HEK293 (cell line): ENCODE measurements at regions not wholly inside any gene's neighbourhood (a gene's known extent, or its start where the extent isn't known, plus 50 kb on each side); places are given as distances from the start of the nearest gene placed in this dataset.

Source experiments
- CTCF ChIA-PET: fragments of 350-600 bp; formaldehyde crosslinking; extraction: SDS; loops from one replicate; lab custom pipeline; 2021; ENCODE audit warnings: antibody characterized with exemption; lab: Yijun Ruan, JAX
- POLR2A ChIA-PET: fragments of 300-600 bp; formaldehyde crosslinking; extraction: SDS; loops from one replicate; lab custom pipeline; 2020; ENCODE audit warnings: antibody characterized with exemption, inconsistent platforms; lab: Yijun Ruan, JAX
- H3K27ac ChIP-seq: fragments of 200-500 bp; sonication (Bioruptor generic); 2 replicates; pipeline ENCODE4 v1.5.1; 2014; ENCODE audit warnings: low read depth, low read length, control low read depth, inconsistent platforms; ENCODE audit errors: extremely low read depth
- H3K36me3 ChIP-seq, 2 experiments: fragments of 200-500 bp in 1 of 2; sonication (Bioruptor generic) in 1 of 2; 1 replicate in 1 of 2; 2 replicates in 1 of 2; pipeline ENCODE4 v1.5.1; 2014 to 2017; ENCODE audit warnings: inconsistent platforms in 2 of 2, low read length in 2 of 2; ENCODE audit not compliant: control insufficient read depth in 2 of 2, insufficient read depth in 1 of 2
- H3K4me1 ChIP-seq: fragments of 200-500 bp; sonication (Bioruptor generic); 2 replicates; pipeline ENCODE4 v1.5.1; 2014; ENCODE audit warnings: mild to moderate bottlenecking, low read length, inconsistent platforms; ENCODE audit not compliant: control insufficient read depth, insufficient read depth
- H3K4me3 ChIP-seq: 2 replicates; pipeline ENCODE4 v1.5.1; 2011; ENCODE audit warnings: low read depth, mild to moderate bottlenecking, control low read depth, low read length, moderate library complexity
- H3K9me3 ChIP-seq: fragments of 200-500 bp; sonication (Bioruptor generic); 2 replicates; pipeline ENCODE4 v1.5.1; 2014; ENCODE audit warnings: low read depth, low read length, inconsistent platforms; ENCODE audit not compliant: control insufficient read depth, insufficient read depth
- ATF2 ChIP-seq: fragments of 450-650 bp; formaldehyde crosslinking; IDR thresholded peaks from 2 replicates; pipeline ENCODE4 v1.5.1; 2016; ENCODE audit warnings: missing biosample characterization, missing genetic modification characterization, low read depth
- BCL11B ChIP-seq: fragments of 450-650 bp; formaldehyde crosslinking; IDR thresholded peaks from 2 replicates; pipeline ENCODE4 v1.5.1; 2016; ENCODE audit warnings: low read depth, missing biosample characterization, missing genetic modification characterization
- HOXC10 ChIP-seq: sonication (generic); formaldehyde crosslinking; IDR thresholded peaks from 2 replicates; pipeline ENCODE4 v1.8.1; 2023; ENCODE audit warnings: mild to moderate bottlenecking, missing genetic modification reagents
- PBX3 ChIP-seq: sonication (generic); formaldehyde crosslinking; IDR thresholded peaks from 2 replicates; pipeline ENCODE4 v1.8.1; 2022; ENCODE audit warnings: mild to moderate bottlenecking, moderate library complexity, missing genetic modification reagents
- YY2 ChIP-seq: fragments of 450-650 bp; formaldehyde crosslinking; IDR thresholded peaks from 2 replicates; pipeline ENCODE4 v1.5.1; 2016; ENCODE audit warnings: missing biosample characterization, missing genetic modification characterization
- ZFHX2 ChIP-seq: fragments of 450-650 bp; formaldehyde crosslinking; conservative IDR thresholded peaks from 2 replicates; pipeline ENCODE4 v1.5.1; 2016; ENCODE audit warnings: missing biosample characterization, missing genetic modification characterization
- ZFP37 ChIP-seq: fragments of 450-650 bp; formaldehyde crosslinking; IDR thresholded peaks from 2 replicates; pipeline ENCODE4 v1.5.1; 2016; ENCODE audit warnings: missing biosample characterization, missing genetic modification characterization
- ZNF10 ChIP-seq: fragments of 450-650 bp; formaldehyde crosslinking; IDR thresholded peaks from 2 replicates; pipeline ENCODE4 v1.5.1; 2017; ENCODE audit warnings: missing biosample characterization, missing genetic modification characterization
- ZNF121 ChIP-seq: fragments of 450-650 bp; formaldehyde crosslinking; IDR thresholded peaks from 2 replicates; pipeline ENCODE4 v1.5.1; 2016; ENCODE audit warnings: missing biosample characterization, missing genetic modification characterization
- ZNF155 ChIP-seq: fragments of 450-650 bp; formaldehyde crosslinking; IDR thresholded peaks from 2 replicates; pipeline ENCODE4 v1.5.1; 2016; ENCODE audit warnings: missing biosample characterization, missing genetic modification characterization
- ZNF16 ChIP-seq: fragments of 450-650 bp; formaldehyde crosslinking; IDR thresholded peaks from 2 replicates; pipeline ENCODE4 v1.5.1; 2016; ENCODE audit warnings: low read depth, missing biosample characterization, missing genetic modification characterization
- ZNF221 ChIP-seq: fragments of 450-650 bp; formaldehyde crosslinking; IDR thresholded peaks from 2 replicates; pipeline ENCODE4 v1.5.1; 2017; ENCODE audit warnings: missing biosample characterization, missing genetic modification characterization, borderline replicate concordance
- ZNF48 ChIP-seq: fragments of 450-650 bp; formaldehyde crosslinking; IDR thresholded peaks from 2 replicates; pipeline ENCODE4 v1.5.1; 2016; ENCODE audit warnings: missing biosample characterization, missing genetic modification characterization
- ZNF514 ChIP-seq: fragments of 450-650 bp; formaldehyde crosslinking; IDR thresholded peaks from 2 replicates; pipeline ENCODE4 v1.5.1; 2016; ENCODE audit warnings: missing biosample characterization, missing genetic modification characterization
- ZNF518A ChIP-seq: fragments of 450-650 bp; formaldehyde crosslinking; conservative IDR thresholded peaks from 2 replicates; pipeline ENCODE4 v1.5.1; 2016; ENCODE audit warnings: low read depth, missing biosample characterization, missing genetic modification characterization
- ZNF529 ChIP-seq: fragments of 450-650 bp; formaldehyde crosslinking; IDR thresholded peaks from 2 replicates; pipeline ENCODE4 v1.5.1; 2017; ENCODE audit warnings: missing genetic modification characterization, missing biosample characterization; ENCODE audit not compliant: insufficient replicate concordance
- ZNF626 ChIP-seq: fragments of 450-650 bp; sonication (Bioruptor Pico); formaldehyde crosslinking; IDR thresholded peaks from 2 replicates; pipeline ENCODE4 v1.5.1; 2018; ENCODE audit warnings: missing biosample characterization, missing genetic modification characterization, inconsistent platforms
- ZNF747 ChIP-seq: fragments of 450-650 bp; formaldehyde crosslinking; IDR thresholded peaks from 2 replicates; pipeline ENCODE4 v1.5.1; 2016; ENCODE audit warnings: missing biosample characterization, missing genetic modification characterization
- ZNF785 ChIP-seq: fragments of 450-650 bp; formaldehyde crosslinking; IDR thresholded peaks from 2 replicates; pipeline ENCODE4 v1.5.1; 2016; ENCODE audit warnings: missing biosample characterization, missing genetic modification characterization
- ZNF837 ChIP-seq: fragments of 450-650 bp; formaldehyde crosslinking; IDR thresholded peaks from 2 replicates; pipeline ENCODE4 v1.5.1; 2016; ENCODE audit warnings: missing biosample characterization, missing genetic modification characterization
- ZSCAN23 ChIP-seq: fragments of 450-650 bp; formaldehyde crosslinking; IDR thresholded peaks from 2 replicates; pipeline ENCODE4 v1.5.1; 2016; ENCODE audit warnings: missing biosample characterization, missing genetic modification characterization
- TF ChIP-seq, protein P1 (sequence below): fragments of 450-650 bp; formaldehyde crosslinking; IDR thresholded peaks from 2 replicates; pipeline ENCODE4 v1.5.1; 2017; ENCODE audit warnings: missing biosample characterization, missing genetic modification characterization
- TF ChIP-seq, protein P2 (sequence below): fragments of 450-650 bp; formaldehyde crosslinking; IDR thresholded peaks from 2 replicates; pipeline ENCODE4 v1.5.1; 2016; ENCODE audit warnings: missing biosample characterization, missing genetic modification characterization

- Histone ChIP-seq H3K36me3 (no peaks in the 10 kb centered on the region), H3K4me1 (no peaks in the 10 kb centered on the region), H3K4me3 (no peak overlapping the region), H3K27ac (no peak overlapping the region), H3K9me3 (no peaks in the 10 kb centered on the region)
- CTCF ChIA-PET = no interaction called here
- POLR2A ChIA-PET = no interaction called here
- TF ChIP-seq ZFP37 (tag by site-specific recombination) (no peak), ZNF514 (tag by site-specific recombination) (no peak), ZNF10 (tag by site-specific recombination) (no peak), YY2 (tag by site-specific recombination) (no peak), ZNF747 (no peak)
Measured at GRCh38 chr16:58937661-58938060, 203.5 kb upstream of the GOT2 start.

GRCh38 chr16:58933186-58933585 lies 199.1 kb upstream of the GOT2 start:
- CTCF ChIA-PET = no interaction called here
- Histone ChIP-seq H3K9me3 (no peaks in the 10 kb centered on the region), H3K36me3 (no peaks in the 10 kb centered on the region), H3K4me3 (no peak overlapping the region)
- TF ChIP-seq ZNF837 (tag by site-specific recombination) (no peak), ZFHX2 (tag by site-specific recombination) (no peak), ZNF221 (tag by site-specific recombination) (no peak), ZNF48 (no peak), ZNF518A (tag by site-specific recombination) (no peak), ZNF155 (tag by site-specific recombination) (no peak), ZNF785 (tag by site-specific recombination) (no peak), ZNF529 (tag by site-specific recombination) (no peak), ZNF626 (no peak), HOXC10 (CRISPR knock-in tag) (no peak), ZNF121 (tag by site-specific recombination) (no peak)
- TF ChIP-seq, protein P1, sequence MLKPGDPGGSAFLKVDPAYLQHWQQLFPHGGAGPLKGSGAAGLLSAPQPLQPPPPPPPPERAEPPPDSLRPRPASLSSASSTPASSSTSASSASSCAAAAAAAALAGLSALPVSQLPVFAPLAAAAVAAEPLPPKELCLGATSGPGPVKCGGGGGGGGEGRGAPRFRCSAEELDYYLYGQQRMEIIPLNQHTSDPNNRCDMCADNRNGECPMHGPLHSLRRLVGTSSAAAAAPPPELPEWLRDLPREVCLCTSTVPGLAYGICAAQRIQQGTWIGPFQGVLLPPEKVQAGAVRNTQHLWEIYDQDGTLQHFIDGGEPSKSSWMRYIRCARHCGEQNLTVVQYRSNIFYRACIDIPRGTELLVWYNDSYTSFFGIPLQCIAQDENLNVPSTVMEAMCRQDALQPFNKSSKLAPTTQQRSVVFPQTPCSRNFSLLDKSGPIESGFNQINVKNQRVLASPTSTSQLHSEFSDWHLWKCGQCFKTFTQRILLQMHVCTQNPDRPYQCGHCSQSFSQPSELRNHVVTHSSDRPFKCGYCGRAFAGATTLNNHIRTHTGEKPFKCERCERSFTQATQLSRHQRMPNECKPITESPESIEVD (tag by site-specific recombination) = no peak
- TF ChIP-seq, all 188 proteins: peak for 0
- H3K4me1 ChIP-seq = no peaks in the 10 kb centered on the region
- POLR2A ChIA-PET = no interaction called here
- H3K27ac ChIP-seq = no peak overlapping the region

GRCh38 chr16:58931436-58931835 lies 197.3 kb upstream of the GOT2 start:
- Histone ChIP-seq H3K36me3 (no peaks in the 10 kb centered on the region), H3K4me1 (no peaks in the 10 kb centered on the region), H3K4me3 (no peak overlapping the region), H3K27ac (no peak overlapping the region), H3K9me3 (no peaks in the 10 kb centered on the region)
- CTCF ChIA-PET = interaction anchor here (0.7 kb wide), 1 partner anchor 9 kb away, joined by 6 read pairs; no protein-coding TSS in a partner anchor
- POLR2A ChIA-PET = no interaction called here
- no peak for TF ChIP-seq ZSCAN23 (tag by site-specific recombination)
- TF ChIP-seq PBX3 (CRISPR knock-in tag) = no peak
- TF ChIP-seq ATF2 (tag by site-specific recombination) = no peak
- no peak for TF ChIP-seq ZNF16
- no peak for TF ChIP-seq BCL11B
- TF ChIP-seq, protein P2, sequence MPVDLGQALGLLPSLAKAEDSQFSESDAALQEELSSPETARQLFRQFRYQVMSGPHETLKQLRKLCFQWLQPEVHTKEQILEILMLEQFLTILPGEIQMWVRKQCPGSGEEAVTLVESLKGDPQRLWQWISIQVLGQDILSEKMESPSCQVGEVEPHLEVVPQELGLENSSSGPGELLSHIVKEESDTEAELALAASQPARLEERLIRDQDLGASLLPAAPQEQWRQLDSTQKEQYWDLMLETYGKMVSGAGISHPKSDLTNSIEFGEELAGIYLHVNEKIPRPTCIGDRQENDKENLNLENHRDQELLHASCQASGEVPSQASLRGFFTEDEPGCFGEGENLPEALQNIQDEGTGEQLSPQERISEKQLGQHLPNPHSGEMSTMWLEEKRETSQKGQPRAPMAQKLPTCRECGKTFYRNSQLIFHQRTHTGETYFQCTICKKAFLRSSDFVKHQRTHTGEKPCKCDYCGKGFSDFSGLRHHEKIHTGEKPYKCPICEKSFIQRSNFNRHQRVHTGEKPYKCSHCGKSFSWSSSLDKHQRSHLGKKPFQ = no peak
